ENCODE measurements at regions not wholly inside any gene's neighbourhood (a gene's known extent, or its start where the extent isn't known, plus 50 kb on each side); places are given as distances from the start of the nearest gene placed in this dataset.

DNA sequence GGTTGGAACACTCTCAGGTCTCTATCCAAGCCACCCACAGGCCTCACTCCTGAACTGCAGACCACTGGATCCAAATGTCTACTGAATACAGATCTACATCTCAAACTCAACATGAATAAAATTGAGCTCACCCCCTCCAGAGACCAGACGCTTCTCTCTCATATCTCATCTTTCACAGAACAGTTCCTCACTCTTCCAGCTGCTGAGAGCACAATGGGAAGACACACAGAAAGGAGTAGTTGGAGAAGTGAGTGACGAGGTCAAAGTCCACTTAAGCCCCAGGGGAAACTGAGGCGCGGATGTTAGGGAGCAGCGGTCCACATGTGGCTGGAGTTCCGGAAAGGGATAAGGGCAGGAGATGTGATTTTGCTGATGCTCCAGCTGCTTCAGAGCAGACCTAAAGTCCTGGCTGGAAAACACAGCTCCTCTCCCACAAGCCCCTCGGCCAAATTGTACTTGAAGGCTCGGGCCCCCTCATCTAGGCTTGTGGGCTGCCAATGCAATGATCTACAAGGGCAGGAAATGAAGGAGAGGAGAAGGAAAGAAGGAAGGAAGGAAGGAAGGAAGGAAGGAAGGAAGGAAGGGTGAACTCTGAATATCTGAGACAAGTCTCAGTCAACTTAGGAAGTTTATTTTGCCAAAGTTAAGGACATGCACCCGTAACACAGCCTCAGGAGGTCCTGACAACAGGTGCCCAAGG, 211.2 kb upstream of the TLE3 start:
- ATAC-seq (ENCODE audit: low FRiP score): no peak
- DNase-seq (ENCODE audit: low spot score): no peak
- TF ChIP-seq, protein P1, sequence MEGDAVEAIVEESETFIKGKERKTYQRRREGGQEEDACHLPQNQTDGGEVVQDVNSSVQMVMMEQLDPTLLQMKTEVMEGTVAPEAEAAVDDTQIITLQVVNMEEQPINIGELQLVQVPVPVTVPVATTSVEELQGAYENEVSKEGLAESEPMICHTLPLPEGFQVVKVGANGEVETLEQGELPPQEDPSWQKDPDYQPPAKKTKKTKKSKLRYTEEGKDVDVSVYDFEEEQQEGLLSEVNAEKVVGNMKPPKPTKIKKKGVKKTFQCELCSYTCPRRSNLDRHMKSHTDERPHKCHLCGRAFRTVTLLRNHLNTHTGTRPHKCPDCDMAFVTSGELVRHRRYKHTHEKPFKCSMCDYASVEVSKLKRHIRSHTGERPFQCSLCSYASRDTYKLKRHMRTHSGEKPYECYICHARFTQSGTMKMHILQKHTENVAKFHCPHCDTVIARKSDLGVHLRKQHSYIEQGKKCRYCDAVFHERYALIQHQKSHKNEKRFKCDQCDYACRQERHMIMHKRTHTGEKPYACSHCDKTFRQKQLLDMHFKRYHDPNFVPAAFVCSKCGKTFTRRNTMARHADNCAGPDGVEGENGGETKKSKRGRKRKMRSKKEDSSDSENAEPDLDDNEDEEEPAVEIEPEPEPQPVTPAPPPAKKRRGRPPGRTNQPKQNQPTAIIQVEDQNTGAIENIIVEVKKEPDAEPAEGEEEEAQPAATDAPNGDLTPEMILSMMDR (IDR thresholded peaks at IDR 0.05): no peak

DNA sequence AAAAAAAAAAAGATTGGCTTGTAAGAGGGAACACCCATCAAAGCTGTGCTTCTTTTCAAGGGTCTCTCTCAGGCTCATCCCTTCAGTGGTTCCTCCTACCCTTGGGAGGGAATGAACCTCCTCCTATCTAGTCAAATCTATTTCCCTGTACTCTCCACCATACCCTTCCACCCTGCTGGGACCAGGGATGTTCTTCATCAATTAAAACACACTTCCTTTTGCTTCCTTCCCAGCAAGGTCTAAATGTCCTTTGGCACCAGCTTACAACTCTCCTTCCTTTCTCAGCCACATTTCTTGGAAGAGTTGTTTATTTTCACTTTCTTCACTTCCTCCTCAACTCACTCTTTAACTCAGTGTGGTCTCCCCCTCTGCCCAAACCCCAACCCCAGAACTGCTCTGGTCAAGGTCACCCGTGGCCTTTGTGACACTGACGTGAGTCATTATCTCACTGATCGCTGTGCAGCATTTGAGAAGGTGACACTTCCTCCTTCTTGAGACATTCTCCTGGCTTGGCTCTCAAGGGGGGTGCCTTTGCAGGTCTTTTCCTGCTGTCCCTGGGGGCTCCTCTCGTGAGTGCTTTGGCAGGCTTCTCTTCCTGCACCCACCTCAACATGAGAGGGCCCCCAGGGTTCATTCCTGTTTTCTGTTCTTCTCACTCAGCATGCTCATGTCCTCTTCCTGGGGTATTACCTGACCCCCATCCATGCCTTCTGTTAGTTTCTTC, 210.5 kb upstream of the TLE3 start:
- DNase-seq (ENCODE audit: low spot score): no peak
- ATAC-seq (ENCODE audit: low FRiP score): no peak
- TF ChIP-seq, protein P1 (IDR thresholded peaks at IDR 0.05): no peak

DNA sequence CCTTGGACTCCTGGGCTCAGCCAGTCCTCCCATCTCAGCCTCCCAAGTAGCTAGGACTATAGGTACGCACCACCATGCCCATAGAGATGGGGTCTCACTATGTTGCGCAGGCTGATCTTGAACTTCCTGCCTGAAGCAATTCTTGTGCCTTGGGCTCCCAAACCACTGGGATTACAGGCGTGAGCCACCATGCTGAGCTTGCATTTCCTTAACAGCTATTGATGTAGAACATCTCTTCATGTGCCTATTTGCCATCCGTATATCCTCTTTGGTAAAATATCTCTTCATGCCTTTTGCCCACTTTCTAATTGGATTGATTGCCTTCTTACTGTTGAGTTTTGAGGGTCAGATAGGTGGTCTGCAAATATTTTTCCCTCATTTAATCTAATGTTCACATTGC, 208.9 kb upstream of the TLE3 start:
- ATAC-seq (ENCODE audit: low FRiP score): no peak
- TF ChIP-seq, protein P1 (IDR thresholded peaks at IDR 0.05): no peak
- DNase-seq (ENCODE audit: low spot score): no peak

DNA sequence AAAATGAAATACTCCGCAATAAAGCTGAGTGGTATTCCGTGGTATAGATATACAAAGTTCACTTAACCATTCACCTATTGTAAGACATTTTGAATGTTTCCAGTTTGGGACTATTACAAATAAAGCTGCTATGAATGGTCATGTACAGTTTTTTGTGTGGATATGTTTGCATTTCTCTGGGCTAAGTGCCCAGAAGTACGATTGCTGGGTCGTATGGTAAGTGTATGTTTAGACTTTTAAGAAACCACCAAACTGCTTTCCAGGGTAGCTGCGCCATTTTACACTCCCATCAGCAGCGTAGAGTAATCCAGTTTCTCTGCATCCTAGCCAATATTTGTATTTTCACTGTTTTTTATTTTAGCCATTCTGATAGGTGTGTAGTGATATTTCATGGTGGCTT, 208.4 kb upstream of the TLE3 start:
- TF ChIP-seq, protein P1 (IDR thresholded peaks at IDR 0.05): no peak
- no peak for ATAC-seq (ENCODE audit: low FRiP score)
- no peak for DNase-seq (ENCODE audit: low spot score)

DNA sequence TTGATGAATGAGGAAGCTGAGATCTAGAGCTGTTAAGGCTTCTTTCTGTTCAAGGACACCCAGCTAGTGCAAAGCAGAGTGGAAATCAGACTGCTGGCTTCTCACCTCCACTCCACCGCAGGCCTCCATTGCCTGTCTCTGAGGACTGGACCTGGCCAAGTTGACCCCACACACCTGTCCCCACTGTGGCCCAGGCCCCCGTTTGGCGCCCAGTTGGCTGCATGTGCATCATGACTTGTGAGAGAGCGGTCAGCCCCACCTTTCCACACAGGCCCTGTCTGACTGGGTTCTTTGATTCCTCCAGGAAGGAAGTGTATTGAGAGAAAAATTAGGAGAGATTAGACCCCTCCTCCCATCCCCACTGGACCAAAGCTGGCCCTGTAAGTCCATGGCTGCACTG, 206.3 kb upstream of the TLE3 start:
- ATAC-seq (ENCODE audit: low FRiP score): no peak
- TF ChIP-seq, protein P1 (IDR thresholded peaks at IDR 0.05): no peak
- no peak for DNase-seq (ENCODE audit: low spot score)

DNA sequence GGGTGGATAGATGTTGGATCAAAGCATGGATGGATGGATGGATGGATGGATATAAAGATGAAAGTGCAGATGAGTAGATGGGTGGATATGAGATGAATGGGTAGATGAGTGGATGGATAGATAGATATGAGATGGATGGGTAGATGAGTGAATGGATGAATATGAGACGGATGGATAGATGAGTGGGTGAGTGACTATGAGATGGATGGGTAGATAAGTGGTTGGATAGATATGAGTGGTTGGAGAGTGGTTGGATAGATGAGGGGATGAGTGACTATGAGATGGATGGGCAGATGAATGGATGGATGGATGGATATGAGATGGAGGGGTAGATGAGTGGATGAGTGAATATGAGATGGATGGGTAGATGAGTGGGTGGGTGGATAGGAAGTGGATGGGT, 204.6 kb upstream of the TLE3 start:
- TF ChIP-seq, protein P1 (IDR thresholded peaks at IDR 0.05): no peak

DNA sequence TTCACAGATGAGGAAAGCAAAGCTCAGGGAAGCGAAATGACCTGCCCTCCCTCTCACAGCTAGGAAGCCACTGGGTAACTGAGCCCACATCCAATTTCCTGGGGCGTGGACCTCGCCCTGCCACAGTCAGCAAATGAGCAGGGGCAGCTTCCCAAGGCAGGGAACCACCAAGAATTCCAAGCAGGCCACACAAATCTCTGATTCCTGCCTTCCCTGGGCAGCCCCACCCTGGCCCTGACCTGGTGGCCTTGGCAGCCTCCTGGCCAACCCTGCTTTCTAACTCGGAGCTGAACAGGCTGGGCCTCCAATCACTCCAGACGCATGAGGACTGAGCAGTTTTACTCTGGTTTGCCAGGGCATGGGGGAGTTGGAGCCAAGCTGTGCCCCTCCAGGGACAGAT, 203.7 kb upstream of the TLE3 start:
- DNase-seq (ENCODE audit: low spot score) (no peak), ATAC-seq (ENCODE audit: low FRiP score) (no peak)
- TF ChIP-seq, protein P1 (IDR thresholded peaks at IDR 0.05): no peak

More for the DNA sequence above, 204.6 kb upstream of the TLE3 start:
- ATAC-seq (ENCODE audit: low FRiP score) (no peak), DNase-seq (ENCODE audit: low spot score) (no peak)
